Smooth muscle cell of the brain vasculature (primary cell): ENCODE measurements at regions not wholly inside any gene's neighbourhood (a gene's known extent, or its start where the extent isn't known, plus 50 kb on each side); places are given as distances from the start of the nearest gene placed in this dataset.

Experiments used
- DNase-seq: peaks from one replicate; pipeline ENCODE4 v3.0.0-alpha.2; 2012; ENCODE audit warnings: low read depth, low spot score

DNA sequence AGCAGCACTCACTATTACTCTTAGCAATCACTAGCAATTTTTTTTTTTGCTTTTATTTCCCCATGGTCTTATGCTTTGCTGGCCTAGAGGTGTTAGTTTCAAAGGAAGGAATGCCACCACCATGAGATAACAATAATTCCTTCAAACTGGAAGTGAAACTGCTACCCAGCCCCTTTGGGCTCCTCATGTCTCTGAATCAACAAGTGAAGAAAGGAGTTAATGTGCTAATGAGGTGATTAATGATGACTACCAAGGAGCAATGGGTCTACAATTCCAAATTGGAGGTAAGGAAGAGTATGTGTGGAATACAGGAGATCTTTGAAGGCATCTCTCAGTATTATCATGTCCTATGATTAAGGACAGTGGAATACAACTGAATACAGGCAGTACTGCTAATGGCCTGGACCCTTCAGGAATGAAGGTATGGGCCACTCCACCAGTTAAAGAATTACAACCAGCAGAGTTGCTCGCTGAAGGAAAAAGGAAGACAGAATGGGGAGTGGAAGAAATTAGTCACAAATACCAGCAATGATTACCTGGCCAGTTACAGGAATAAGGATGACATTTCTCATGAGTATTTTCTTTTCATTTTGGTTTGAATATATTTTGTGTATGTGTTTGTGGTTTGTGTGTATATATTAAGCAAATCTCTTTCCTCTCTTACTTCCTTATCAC is 652.9 kb downstream of the ADGRL2 start:
- no peak for DNase-seq

DNA sequence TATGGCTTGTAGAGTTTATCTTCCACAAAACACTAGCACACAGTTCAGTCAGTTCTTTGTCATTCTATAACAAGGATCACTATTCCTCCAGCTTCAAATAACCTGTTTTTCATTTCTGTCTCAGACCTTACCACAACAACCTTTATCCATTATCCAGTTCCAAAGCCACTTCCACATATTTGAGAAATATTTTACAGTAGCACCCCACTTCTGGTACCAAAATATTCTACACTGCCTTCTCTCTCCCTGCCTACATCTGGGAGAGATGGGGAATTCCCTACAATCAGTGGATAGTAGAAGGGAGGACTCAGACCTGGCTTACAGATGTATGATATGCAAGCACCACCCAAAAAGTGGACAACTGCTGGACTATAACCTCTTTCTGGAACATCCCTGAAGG is 651.4 kb downstream of the ADGRL2 start:
- DNase-seq, result no peak

DNA sequence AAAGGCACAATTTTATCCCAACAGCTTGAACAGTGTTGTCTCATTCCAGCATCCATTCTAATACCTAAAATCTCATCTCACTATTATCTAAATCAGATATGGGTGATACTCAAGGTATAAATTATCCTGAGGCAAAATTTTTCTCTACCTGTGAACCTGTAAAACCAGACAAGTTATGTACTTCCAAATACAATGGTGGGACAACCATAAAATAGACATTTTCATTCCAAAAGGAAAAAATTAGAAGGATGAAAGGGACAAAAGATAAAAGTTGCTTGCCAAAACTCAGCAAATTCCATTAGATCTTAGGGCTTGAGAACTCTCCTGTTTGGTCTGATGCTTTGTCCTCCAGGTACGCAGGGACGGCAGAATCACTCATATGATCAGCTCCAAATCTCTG is 650.5 kb downstream of the ADGRL2 start:
- no peak for DNase-seq

DNA sequence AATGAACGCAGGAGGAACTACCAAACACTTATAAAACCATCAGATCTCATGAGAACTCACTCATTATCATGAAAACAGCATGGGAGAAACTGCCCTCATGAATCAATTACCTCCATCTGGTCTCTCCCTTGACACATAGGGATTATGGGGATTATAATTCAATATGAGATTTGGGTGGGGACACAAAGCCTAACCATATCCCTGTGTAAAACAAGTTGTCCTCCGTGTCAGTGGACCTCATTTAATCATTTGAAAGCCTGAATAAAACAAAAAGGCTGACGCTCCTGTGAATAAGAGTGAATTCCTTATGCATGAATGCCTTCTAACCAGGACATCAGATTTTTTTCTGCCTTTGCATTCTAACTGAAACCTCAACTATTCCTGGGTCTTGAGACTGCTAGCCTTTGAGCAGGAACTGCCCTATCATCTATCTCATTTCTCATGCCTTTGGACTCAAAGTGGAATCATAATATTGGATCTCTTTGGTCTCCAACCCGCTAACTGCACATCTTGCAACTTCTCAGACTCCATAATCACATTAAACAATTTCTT is 648.8 kb downstream of the ADGRL2 start:
- DNase-seq, result no peak

DNA sequence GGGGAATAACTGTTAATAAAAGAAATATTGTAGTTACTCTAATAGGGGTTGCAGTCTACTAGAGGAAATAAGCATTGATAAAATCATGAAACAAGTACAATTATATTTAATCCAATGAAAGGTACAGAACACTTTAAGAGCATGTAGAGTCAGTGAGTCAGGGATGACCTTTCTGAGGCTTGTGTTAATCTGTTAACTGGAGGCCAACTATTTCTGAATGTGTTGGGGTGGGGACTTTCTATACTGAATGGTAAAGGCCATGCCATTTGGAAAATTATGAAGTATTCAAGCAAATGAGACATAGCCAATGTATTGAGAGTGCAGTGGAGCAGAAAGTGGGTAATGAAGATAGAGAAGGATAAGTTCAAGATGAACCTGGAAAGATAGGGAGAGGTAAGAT is 646.2 kb downstream of the ADGRL2 start:
- DNase-seq, result no peak

DNA sequence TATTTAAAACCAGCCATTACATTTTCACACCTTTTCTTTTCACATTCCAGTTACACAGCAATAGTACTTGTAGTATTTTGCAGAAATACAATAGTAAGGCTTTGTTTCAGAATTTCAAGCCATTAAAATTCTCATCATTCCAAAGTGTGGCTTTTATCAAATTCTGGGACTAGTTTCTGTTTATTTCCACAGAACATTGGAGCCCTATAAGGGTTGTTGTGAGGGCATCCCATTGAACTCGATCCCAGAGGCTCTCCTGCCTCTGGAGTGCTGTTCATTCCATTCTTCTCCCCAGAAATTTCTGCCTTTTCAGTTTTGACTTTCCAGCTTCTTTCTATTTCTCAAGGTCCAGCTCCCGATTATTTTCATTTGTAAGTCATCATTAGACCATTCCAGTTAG is 645.5 kb downstream of the ADGRL2 start:
- no peak for DNase-seq

DNA sequence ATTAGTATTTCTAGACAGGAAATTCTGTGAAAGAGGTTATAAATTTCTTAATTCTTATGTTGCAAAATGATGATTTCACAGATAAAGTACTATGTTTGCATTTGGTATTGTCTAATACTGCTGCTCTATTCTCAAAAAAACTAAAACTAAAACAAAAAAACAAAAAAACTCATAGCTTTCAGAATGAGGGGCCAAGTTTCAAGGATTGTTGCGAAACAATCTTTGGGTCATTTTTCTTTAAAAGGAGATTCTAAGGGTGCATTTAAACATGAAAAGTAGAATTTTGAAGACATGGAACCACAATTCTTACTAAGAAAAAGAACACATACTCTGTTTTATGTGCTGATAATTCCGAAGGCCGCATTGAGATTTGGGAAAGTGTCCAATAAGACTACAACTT is 645.1 kb downstream of the ADGRL2 start:
- DNase-seq, result no peak

DNA sequence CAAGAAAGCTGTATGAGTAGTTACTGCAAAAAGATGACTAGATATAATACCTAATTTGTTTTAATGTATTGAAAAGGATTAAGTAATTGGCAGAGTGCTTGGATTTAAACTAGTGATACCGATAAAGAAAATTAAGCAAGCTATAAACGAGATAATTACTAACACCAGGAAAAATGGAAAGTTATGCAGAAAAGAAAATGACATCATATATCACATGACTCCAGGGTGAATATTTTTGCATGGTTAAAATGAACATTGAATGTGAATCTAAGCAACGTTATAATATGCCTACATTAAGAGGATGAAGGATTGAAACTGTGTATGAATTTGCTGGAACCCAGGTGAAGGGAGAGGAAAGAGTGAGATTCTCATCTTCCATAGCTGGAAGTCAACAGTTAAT is 644.4 kb downstream of the ADGRL2 start:
- no peak for DNase-seq

DNA sequence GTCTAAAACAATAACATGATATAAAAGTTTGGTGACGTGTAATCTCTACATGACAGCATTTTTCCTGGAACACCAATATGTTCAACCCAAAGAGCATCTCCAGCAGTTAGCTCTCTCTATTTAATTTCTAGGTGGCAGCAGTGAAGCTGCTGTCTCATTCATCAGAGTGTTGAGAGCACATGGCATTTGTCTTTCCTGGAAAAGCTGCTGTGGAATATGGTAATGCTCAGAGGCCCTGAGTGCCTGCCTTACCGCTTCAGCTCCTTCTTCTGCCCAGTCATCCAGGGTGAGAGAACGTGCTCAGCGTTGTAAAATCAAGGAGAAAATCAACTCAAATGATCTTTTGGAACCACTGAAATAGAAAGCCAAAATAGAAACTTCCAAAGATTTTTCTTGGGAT is 640.7 kb downstream of the ADGRL2 start:
- no peak for DNase-seq

DNA sequence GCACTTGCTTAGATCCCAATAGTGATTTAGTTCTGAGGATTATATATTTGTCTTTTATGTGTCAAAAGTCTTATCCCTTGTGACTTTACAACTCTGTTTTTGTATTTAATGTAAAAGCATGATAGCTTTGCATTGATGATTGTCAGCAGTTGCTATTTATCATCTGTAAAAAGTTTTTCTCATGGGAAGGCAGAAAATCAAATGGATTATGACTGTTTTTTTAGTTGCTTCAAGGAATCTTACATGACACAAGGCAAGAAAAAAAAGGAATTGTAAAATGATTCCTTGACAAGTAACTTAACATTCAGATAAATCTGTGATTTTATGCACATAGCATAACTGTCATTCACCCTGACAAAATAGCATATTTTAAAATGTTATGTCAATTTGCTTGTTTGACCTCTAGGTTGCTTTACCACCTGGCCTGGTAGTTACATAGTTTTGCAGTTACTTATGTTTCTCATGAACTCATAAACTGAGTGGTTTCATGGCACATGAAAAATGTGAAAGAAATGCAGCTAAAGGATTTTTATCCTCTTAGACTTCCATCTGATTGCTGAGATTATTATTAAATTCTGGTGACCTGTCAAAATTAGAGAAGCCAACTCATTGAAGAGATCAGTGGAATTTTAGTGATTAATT is 622.6 kb downstream of the ADGRL2 start:
- no peak for DNase-seq

DNA sequence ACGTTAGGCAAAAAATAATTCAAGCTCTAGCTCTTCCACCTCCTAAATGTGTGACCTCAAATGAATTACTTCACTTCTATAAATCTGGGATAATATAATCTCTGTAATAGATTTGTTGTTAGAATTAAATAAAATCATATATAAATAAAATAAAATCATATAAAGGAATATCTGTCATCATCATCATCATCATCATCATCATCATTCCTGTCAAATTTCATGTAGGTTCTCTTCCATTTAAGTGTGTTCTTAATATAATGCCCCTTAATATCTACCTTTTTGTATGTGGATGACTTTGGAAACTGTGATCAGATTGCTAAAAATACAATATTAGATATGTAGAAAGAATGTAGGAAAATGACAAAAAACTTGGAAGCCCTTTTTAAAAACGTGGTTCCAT is 621.0 kb downstream of the ADGRL2 start:
- no peak for DNase-seq

DNA sequence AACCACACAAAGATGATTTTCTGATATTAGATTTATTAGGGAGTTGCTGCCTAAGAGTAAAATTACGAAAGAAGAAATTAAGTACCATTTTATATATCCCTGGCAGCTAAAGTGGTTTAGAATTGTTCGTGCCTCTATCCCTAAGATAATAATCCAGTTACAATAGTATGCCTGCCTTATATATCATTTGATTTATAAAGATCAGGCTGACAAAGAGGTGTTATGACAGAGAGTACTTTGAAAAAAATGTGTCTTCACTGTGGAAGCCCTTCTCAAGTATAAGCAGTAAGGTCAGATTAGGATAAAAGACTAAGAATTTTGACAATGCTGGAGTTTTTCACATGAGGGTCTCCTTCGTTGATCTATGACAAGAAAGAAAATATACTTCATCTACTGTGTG is 619.9 kb downstream of the ADGRL2 start:
- DNase-seq, result no peak

DNA sequence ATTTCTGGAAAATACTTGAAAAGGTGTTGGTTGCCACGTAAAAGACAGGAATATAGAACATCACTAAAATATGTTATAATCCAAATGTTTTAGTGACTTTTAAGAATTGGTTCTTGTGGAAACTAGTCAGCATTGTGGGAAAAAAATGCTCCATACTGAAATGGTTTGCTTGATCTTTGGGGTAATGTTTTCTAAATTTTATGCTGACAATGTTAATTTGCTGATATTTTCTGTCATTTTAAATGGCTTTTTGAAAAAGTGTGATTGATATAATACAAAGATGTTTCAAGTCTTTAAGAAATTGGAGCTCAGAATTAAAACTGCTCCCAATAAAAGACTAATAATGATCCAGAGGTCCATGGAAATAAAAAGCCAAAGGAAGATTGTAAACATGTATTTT is 610.9 kb downstream of the ADGRL2 start:
- DNase-seq, result no peak

DNA sequence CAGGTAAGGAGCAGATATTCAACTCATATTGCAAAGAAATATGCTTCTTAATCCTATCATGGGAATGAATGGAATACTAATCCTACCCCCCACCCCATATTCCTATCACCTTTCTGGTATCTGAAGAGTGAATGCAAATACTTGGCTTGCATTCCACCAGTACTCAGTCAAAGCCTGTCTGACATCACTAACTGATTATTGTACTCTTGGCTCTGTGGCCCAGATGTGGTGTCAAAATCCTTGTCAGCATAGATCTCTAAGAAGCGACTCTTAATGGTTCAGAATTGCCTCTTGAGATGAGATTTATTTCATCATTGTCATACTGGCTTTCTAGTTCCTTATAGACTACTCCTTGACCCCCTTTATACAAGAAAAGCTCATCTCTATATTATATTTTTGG is 604.6 kb downstream of the ADGRL2 start:
- no peak for DNase-seq

DNA sequence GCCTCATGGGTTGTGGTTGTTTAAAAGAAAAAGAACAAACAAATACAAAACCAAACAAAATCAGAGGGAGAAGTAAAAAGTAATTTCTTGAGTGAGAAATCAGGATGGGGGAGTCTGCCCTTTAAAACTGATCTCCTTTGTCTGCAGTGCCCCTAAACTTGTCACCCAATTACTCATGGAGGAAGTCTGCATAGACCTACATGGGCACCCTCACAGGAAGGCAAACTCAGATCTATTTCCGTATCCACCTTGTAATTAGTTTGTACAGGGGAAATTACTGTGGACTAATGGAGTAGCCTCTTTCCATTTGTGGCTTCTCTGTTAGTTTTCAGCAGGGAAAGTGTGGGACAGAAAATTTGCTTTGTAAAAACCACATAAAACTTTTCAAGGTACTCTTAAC is 600.4 kb downstream of the ADGRL2 start:
- no peak for DNase-seq

DNA sequence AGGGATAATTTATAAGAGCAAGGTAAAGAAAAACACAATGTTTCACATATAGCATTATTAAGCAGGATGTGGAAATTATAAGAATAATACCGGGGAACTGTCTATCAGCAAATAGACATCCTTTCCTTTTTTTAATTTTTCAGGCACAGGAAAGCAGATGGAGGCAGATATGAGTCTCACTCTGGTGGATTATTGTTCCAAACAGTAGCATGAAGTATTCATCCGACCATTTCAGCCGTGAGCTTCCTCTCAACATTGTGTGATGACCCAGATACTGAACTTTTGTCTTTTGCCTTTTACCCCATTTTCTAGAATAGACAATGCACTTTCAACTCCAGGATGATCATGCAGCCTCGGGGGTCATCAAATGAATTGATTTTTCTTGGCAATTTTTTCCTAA is 599.8 kb downstream of the ADGRL2 start:
- no peak for DNase-seq

DNA sequence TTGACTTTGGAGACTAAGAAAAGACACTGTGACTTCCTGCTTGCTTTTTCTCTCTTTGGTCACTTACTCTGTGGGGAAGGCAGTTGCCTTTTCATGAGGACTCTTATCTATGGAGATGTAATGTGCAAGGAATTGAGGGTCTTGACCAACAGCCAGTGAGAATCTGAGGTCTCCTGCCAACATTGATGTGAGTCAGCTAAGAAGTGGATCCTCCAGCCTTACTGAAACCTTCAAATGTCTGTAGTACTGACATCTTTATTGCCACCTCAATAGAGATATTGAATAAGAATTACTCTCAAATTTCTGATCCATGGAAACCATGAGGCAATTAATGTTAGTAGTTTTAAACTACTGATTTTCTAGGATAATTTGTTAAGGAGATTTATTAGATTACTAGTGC is 598.4 kb downstream of the ADGRL2 start:
- DNase-seq, result no peak

DNA sequence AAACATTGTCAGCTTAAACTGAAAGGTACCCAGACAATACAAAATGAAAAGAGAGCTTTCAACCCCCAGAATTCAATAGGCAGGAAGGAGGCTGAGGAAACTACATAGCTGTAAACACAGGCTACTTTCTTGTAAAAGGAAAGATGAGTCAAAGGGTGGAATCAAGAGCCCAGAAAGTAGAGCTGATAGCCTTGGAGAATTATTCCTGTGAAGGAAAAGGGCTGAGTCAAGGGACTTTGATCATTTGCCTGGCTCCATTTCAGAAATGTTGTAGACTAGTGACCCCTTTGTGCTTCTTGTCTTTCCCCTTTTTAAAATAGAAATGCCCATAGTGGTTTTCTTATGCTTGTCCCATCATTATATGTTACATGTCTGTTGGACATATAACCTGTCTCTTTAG is 597.6 kb downstream of the ADGRL2 start:
- DNase-seq, result no peak

DNA sequence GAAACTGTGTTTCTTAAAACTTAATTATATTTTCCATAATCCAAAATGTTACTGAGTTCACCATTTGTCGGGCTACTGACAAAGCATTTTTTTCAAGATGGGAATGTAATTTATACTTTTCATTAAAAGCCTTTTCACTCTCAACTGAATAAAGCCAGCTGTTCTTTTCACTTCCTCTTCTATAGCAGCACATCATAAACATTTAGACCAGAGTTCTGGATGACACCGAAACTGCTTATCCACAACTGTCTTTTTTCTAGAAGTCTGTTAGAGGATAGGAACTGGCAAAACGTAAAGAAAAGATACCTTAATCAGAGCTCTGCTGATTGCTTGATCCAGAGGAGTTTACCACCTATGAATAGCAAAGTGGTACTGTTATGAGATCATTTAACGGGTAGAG is 594.7 kb downstream of the ADGRL2 start:
- no peak for DNase-seq

DNA sequence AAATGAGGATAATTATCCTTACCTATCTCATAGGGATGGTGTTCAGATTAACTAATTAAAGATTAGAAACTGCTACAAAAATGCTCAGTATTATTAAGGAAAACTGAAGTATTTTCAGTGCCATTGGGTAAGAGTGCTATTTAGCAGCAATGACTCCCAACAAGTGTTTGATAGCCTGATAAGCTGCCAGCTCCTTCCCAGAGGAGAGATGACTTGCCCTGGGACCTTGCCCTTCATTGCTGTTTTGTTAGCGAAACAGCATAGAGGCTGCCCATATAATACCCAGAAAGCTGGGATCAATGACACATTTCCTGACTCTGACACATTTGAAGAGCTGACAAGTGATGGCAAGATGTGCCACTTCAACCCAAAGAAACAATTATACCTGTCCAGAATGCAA is 592.2 kb downstream of the ADGRL2 start:
- DNase-seq, result no peak

DNA sequence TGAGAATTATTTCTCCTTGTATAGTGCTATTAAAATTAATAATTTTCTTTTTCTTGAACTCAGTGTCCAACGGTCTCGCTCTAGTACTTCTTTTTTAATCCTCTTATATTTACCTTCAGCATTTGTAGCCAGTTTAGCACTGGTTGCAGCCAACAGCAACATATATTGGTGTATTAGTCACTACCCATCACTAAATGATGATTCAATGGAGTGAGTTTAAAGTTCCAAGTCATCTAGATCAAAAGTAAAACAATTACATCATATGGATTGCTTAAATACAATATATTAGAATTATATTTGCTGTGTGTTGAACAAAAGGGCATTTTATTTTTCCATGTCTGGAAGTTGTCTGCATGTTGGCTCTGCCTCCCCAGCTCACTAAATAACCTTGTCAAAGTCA is 591.8 kb downstream of the ADGRL2 start:
- no peak for DNase-seq

DNA sequence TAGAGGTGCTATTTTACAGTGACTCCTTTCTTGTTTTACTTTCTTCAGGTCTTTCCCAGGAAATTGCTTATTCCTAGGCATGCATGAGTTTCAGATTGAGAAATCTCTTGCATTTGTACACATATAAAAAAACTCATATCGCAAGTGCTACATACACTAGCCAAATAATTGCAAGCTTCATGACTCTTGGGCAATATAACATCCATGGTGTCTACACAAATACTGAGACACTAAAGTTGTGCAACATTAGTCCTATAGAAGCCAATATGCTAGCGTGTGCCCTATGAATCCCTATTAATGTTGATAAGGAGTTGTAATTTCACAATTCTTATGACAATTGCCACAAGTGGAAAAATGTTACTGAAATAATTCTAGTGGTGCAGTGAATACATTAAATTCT is 591.0 kb downstream of the ADGRL2 start:
- DNase-seq, result no peak

DNA sequence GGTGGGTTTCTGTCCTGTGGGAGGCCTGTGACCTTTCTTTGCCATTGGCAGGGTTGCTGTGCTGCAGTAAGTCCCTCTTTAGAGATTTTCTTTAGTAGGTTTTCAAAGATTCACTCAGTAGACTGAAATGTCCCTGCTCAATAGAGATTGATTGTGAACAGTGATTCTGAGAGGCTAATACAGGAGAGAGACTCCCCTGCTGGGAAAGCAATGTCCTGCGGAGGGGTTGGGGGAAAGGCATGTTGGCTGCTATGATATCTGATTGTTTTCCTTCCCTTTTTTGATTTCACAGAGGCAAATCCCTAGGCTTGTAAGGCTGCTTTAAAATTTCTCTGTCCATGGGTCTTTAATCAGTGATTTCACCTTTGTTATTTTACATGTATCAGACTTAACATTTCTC is 589.9 kb downstream of the ADGRL2 start:
- no peak for DNase-seq

DNA sequence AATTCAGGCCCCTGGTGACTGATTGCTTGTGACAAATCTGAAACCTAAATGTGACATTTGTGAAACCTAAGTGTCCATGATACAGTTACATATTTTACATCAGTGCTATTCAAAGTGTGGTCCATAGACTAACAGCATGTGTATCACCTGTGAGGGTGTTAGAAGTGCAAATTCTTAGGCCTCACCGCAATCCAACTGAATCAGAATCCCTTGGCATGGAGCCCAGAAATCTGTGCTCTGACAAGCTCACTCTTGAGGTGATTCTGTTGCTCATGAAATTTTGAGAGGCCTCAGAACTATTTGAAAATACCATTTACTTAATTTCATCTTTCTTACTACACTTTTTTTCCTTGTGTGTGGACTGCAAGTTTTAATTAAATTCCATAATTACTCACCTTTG is 587.9 kb downstream of the ADGRL2 start:
- DNase-seq, result no peak
